HL-60/S4 (cell line): ENCODE measurements at regions not wholly inside any gene's neighbourhood (a gene's known extent, or its start where the extent isn't known, plus 50 kb on each side); places are given as distances from the start of the nearest gene placed in this dataset.

Experiments used
- in situ Hi-C: fragments of 300-500 bp; cut with MboI; formaldehyde crosslinking; loops from 2 replicates; pipeline ENCODE4 v1.14.3; 2022; ENCODE audit warnings: low sequenced_read_pairs

GRCh38 chr13:40200273-40200978 lies 466.0 kb downstream of the FOXO1 start:
- in situ Hi-C loops, result no loop called here

GRCh38 chr13:40204246-40204645 lies 462.2 kb downstream of the FOXO1 start:
- in situ Hi-C loops, result no loop called here

GRCh38 chr13:40205771-40206240 lies 460.6 kb downstream of the FOXO1 start:
- in situ Hi-C loops, result no loop called here

- in situ Hi-C loops, result no loop called here
Observed at GRCh38 chr13:40206241-40207000, 460.0 kb downstream of the FOXO1 start.

GRCh38 chr13:40207001-40207478 lies 459.4 kb downstream of the FOXO1 start:
- in situ Hi-C loops, result no loop called here

DNA sequence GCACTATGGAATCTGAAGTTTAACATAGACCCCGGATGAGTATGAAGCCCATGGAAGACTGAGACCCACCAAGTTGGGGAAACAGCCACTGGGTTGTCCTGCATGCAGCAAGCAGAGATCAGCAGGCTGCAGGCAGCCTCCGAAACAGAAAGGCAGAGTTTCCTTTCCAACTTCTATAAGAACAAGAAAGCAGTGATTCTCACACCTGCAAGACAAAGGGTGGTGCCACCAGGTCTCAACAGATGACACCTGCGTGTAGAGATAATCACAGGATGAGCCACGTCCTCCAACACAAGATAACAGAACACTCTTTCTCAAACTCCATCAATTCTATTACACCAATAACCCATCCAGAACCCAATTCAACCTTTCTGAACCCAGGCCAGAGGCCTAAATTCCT lies 457.9 kb downstream of the FOXO1 start:
- in situ Hi-C loops, result no loop called here

- in situ Hi-C loops, result no loop called here
Observed at GRCh38 chr13:40210865-40211585, 455.4 kb downstream of the FOXO1 start.

DNA sequence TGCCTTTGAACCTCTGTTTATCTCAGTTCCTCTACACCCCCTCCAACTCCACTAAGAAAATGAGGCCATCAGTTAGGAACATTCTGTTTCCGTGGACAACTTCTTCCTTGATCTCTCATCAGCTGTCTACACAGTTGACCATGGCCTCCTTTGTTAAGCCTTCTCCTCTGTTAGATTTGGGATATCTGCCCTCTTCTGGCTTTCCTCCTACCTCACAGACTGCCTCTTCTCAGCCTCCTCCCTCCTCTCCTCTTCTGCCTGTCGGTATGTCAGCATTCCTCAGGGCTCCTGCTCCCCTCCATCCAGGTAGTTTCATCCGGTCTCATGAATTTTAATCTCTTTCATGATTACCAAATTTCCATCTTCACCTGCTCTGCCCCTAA lies 454.9 kb downstream of the FOXO1 start:
- in situ Hi-C loops, result no loop called here

DNA sequence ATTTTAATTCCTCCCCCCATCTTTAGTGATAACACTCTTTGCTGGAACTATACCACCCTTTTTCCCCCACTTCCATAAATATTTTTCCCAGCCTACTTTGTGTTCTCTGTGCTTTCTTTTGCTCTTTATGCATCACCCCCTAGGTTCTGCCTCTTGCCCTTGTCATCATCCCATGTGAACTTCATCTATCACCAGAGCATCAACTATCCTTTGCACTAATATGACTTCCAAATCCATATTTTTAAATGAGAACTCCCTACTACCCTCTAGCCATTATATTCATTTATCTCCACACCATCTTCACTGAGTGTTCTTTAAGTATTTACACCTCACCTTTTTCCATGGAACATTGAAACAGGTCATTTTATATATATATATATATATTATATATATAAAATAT lies 452.7 kb downstream of the FOXO1 start:
- in situ Hi-C loops, result no loop called here

GRCh38 chr13:40215311-40215710 lies 451.1 kb downstream of the FOXO1 start:
- in situ Hi-C loops, result no loop called here

GRCh38 chr13:40215747-40216146 lies 450.7 kb downstream of the FOXO1 start:
- in situ Hi-C loops, result no loop called here

GRCh38 chr13:40217675-40218074 lies 448.8 kb downstream of the FOXO1 start:
- in situ Hi-C loops, result no loop called here

- in situ Hi-C loops, result no loop called here
Observed at GRCh38 chr13:40220299-40220935, 446.0 kb downstream of the FOXO1 start.

DNA sequence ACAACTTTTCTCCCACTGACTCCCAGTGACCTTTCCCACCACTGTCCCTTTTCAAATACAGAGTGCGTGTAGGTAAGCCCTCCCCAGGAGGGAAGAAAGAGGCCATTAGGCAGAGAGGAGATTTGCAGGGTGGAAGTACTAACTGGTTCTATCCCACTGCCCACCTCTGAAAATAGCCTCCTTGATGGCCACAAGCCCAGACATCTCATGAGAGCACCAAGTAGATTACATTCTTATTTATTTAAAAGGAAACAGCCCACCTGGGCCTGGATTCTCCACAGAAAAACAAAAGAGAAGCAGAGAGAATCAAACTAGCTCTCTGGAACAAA lies 445.3 kb downstream of the FOXO1 start:
- in situ Hi-C loops, result no loop called here

- in situ Hi-C loops, result no loop called here
Observed at GRCh38 chr13:40221460-40222201, 444.8 kb downstream of the FOXO1 start.

DNA sequence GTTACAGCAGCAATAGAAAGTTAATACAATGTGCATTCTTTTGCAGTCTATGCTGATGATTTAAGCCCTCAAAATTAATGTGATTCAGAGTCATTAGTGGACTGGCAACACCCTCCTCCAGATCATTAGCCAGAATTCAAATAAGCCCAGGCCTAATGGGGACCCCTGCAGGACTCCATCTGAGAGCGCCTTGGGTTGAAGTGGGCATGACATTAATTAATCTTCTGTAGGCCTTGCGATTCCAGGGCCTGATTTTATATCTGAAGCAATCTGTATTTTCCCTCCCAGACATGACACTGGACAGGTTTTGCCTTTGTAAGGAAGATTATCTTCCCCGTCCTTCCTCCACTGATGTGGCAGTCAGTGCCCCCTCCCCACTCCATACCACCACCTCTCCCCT lies 442.9 kb downstream of the FOXO1 start:
- in situ Hi-C loops, result no loop called here

GRCh38 chr13:40228496-40228895 lies 437.9 kb downstream of the FOXO1 start:
- in situ Hi-C loops, result no loop called here

- in situ Hi-C loops, result no loop called here
Observed at GRCh38 chr13:40228990-40229389, 437.5 kb downstream of the FOXO1 start.

- in situ Hi-C loops, result no loop called here
Observed at GRCh38 chr13:40230833-40231266, 435.6 kb downstream of the FOXO1 start.

- in situ Hi-C loops, result no loop called here
Observed at GRCh38 chr13:40231311-40231710, 435.1 kb downstream of the FOXO1 start.
